ENCODE measurements at regions not wholly inside any gene's neighbourhood (a gene's known extent, or its start where the extent isn't known, plus 50 kb on each side); places are given as distances from the start of the nearest gene placed in this dataset.

GRCh38 chr4:152077582-152077981 lies 316.8 kb upstream of the GATB start:
- Mint-ChIP-seq H3K4me1 (peaks cover 18 to 31% (median 20%) of the 10 kb centered on the region in 3 donors), H3K27me3 (no peaks in the 10 kb centered on the region), H3K27ac (peak overlapping the region in 1 of 6 donors; percentile 72), H3K36me3 (peaks cover 0 to 18% of the 10 kb centered on the region in 2 donors), H3K4me3 (no peak overlapping the region), H3K9me3 (peaks cover 4 to 13% (median 10%) of the 10 kb centered on the region in 7 donors)
- ATAC-seq (ENCODE audit: low read depth in 2 of 2) (no peak), DNase-seq (no peak)

GRCh38 chr4:152075253-152075928 lies 314.6 kb upstream of the GATB start:
- no peak for ATAC-seq (ENCODE audit: low read depth in 2 of 2)
- H3K4me1 Mint-ChIP-seq = peaks cover 7 to 14% (median 10%) of the 10 kb centered on the region in 3 donors
- no peak overlapping the region for H3K4me3 Mint-ChIP-seq
- no peaks in the 10 kb centered on the region for H3K27me3 Mint-ChIP-seq
- DNase-seq = no peak
- H3K9me3 Mint-ChIP-seq = peaks cover 0 to 3% (median 0%) of the 10 kb centered on the region in 7 donors
- no peak overlapping the region for H3K27ac Mint-ChIP-seq
- H3K36me3 Mint-ChIP-seq = no peaks in the 10 kb centered on the region

- no peaks in the 10 kb centered on the region for H3K36me3 Mint-ChIP-seq
- ATAC-seq (ENCODE audit: low read depth in 2 of 2) = no peak
- peaks cover 0 to 6% (median 2%) of the 10 kb centered on the region in 3 donors for H3K4me1 Mint-ChIP-seq
- no peak overlapping the region for H3K27ac Mint-ChIP-seq
- no peak for DNase-seq
- H3K9me3 Mint-ChIP-seq = peaks cover 0 to 2% (median 0%) of the 10 kb centered on the region in 7 donors
- no peak overlapping the region for H3K4me3 Mint-ChIP-seq
- H3K27me3 Mint-ChIP-seq = no peaks in the 10 kb centered on the region
These were observed 313.8 kb upstream of the GATB start for GRCh38 chr4:152074573-152074972.

GRCh38 chr4:152074088-152074437 lies 313.3 kb upstream of the GATB start:
- no peak overlapping the region for H3K4me3 Mint-ChIP-seq
- no peaks in the 10 kb centered on the region for H3K27me3 Mint-ChIP-seq
- peaks cover 0 to 2% (median 0%) of the 10 kb centered on the region in 7 donors for H3K9me3 Mint-ChIP-seq
- DNase-seq (no peak), ATAC-seq (ENCODE audit: low read depth in 2 of 2) (no peak)
- no peaks in the 10 kb centered on the region for H3K36me3 Mint-ChIP-seq
- H3K27ac Mint-ChIP-seq = no peak overlapping the region
- peaks cover 0 to 6% (median 0%) of the 10 kb centered on the region in 3 donors for H3K4me1 Mint-ChIP-seq

- Mint-ChIP-seq H3K9me3 (peaks cover 0 to 2% (median 0%) of the 10 kb centered on the region in 7 donors), H3K27me3 (no peaks in the 10 kb centered on the region), H3K4me1 (peaks cover 0 to 6% (median 0%) of the 10 kb centered on the region in 3 donors), H3K27ac (no peak overlapping the region), H3K36me3 (no peaks in the 10 kb centered on the region), H3K4me3 (peak overlapping the region in 1 of 8 donors; percentile 3)
- DNase-seq = no peak
- no peak for ATAC-seq (ENCODE audit: low read depth in 2 of 2)
These were observed 312.7 kb upstream of the GATB start for GRCh38 chr4:152073351-152074087.

- no peak overlapping the region for H3K27ac Mint-ChIP-seq
- no peak for DNase-seq
- peaks cover 0 to 2% (median 0%) of the 10 kb centered on the region in 7 donors for H3K9me3 Mint-ChIP-seq
These were observed 312.1 kb upstream of the GATB start for GRCh38 chr4:152072906-152073305.

GRCh38 chr4:152072001-152072485 lies 311.2 kb upstream of the GATB start:
- H3K27me3 Mint-ChIP-seq = no peaks in the 10 kb centered on the region

More at GRCh38 chr4:152072906-152073305, 312.1 kb upstream of the GATB start:
- Mint-ChIP-seq H3K27me3 (no peaks in the 10 kb centered on the region), H3K4me3 (peak overlapping the region in 1 of 8 donors; percentile 27), H3K36me3 (no peaks in the 10 kb centered on the region), H3K4me1 (peaks cover 0 to 6% (median 0%) of the 10 kb centered on the region in 3 donors)
- no peak for ATAC-seq (ENCODE audit: low read depth in 2 of 2)

GRCh38 chr4:152070854-152071253 lies 310.0 kb upstream of the GATB start:
- no peak overlapping the region for H3K27ac Mint-ChIP-seq
- H3K27me3 Mint-ChIP-seq = peaks cover 0 to 5% (median 0%) of the 10 kb centered on the region in 3 donors
- H3K36me3 Mint-ChIP-seq = no peaks in the 10 kb centered on the region
- no peak overlapping the region for H3K4me3 Mint-ChIP-seq
- no peak for DNase-seq
- H3K9me3 Mint-ChIP-seq = peaks cover 0 to 4% (median 0%) of the 10 kb centered on the region in 7 donors
- no peaks in the 10 kb centered on the region for H3K4me1 Mint-ChIP-seq
- no peak for ATAC-seq (ENCODE audit: low read depth in 2 of 2)

More at GRCh38 chr4:152072001-152072485, 311.2 kb upstream of the GATB start:
- H3K4me3 Mint-ChIP-seq = no peak overlapping the region
- H3K4me1 Mint-ChIP-seq = no peaks in the 10 kb centered on the region
- peaks cover 0 to 2% (median 0%) of the 10 kb centered on the region in 7 donors for H3K9me3 Mint-ChIP-seq
- ATAC-seq (ENCODE audit: low read depth in 2 of 2) (no peak), DNase-seq (no peak)
- no peaks in the 10 kb centered on the region for H3K36me3 Mint-ChIP-seq
- no peak overlapping the region for H3K27ac Mint-ChIP-seq

GRCh38 chr4:152068866-152069265 lies 308.1 kb upstream of the GATB start:
- Mint-ChIP-seq H3K36me3 (no peaks in the 10 kb centered on the region), H3K4me1 (no peaks in the 10 kb centered on the region), H3K4me3 (no peak overlapping the region), H3K27ac (no peak overlapping the region), H3K9me3 (peaks cover 0 to 4% (median 0%) of the 10 kb centered on the region in 7 donors), H3K27me3 (peaks cover 0 to 9% (median 0%) of the 10 kb centered on the region in 3 donors)
- ATAC-seq (ENCODE audit: low read depth in 2 of 2) = no peak
- DNase-seq = no peak

- Mint-ChIP-seq H3K36me3 (no peaks in the 10 kb centered on the region), H3K9me3 (peaks cover 0 to 4% (median 0%) of the 10 kb centered on the region in 7 donors), H3K27ac (no peak overlapping the region), H3K27me3 (peaks cover 0 to 9% (median 0%) of the 10 kb centered on the region in 3 donors), H3K4me1 (no peaks in the 10 kb centered on the region), H3K4me3 (no peak overlapping the region)
- ATAC-seq (ENCODE audit: low read depth in 2 of 2) = no peak
- DNase-seq = no peak
These were observed 304.7 kb upstream of the GATB start for GRCh38 chr4:152065545-152065944.

GRCh38 chr4:152064753-152065152 lies 303.9 kb upstream of the GATB start:
- Mint-ChIP-seq H3K36me3 (no peaks in the 10 kb centered on the region), H3K27me3 (peaks cover 0 to 9% (median 0%) of the 10 kb centered on the region in 3 donors), H3K9me3 (peaks cover 0 to 4% (median 0%) of the 10 kb centered on the region in 7 donors), H3K4me1 (no peaks in the 10 kb centered on the region), H3K4me3 (no peak overlapping the region), H3K27ac (peak overlapping the region in 1 of 6 donors; percentile 13)
- DNase-seq = no peak
- ATAC-seq (ENCODE audit: low read depth in 2 of 2) = no peak

GRCh38 chr4:152064282-152064681 lies 303.5 kb upstream of the GATB start:
- Mint-ChIP-seq H3K27me3 (peaks cover 0 to 9% (median 0%) of the 10 kb centered on the region in 3 donors), H3K4me3 (no peak overlapping the region), H3K9me3 (peaks cover 0 to 4% (median 0%) of the 10 kb centered on the region in 7 donors), H3K27ac (peak overlapping the region in 1 of 6 donors; percentile 13), H3K4me1 (no peaks in the 10 kb centered on the region), H3K36me3 (no peaks in the 10 kb centered on the region)
- ATAC-seq (ENCODE audit: low read depth in 2 of 2) (no peak), DNase-seq (no peak)

- H3K4me1 Mint-ChIP-seq = no peaks in the 10 kb centered on the region
- H3K36me3 Mint-ChIP-seq = no peaks in the 10 kb centered on the region
- DNase-seq (no peak), ATAC-seq (ENCODE audit: low read depth in 2 of 2) (no peak)
- peaks cover 0 to 9% (median 0%) of the 10 kb centered on the region in 3 donors for H3K27me3 Mint-ChIP-seq
- H3K27ac Mint-ChIP-seq = no peak overlapping the region
- no peak overlapping the region for H3K4me3 Mint-ChIP-seq
- peaks cover 0 to 5% (median 0%) of the 10 kb centered on the region in 7 donors for H3K9me3 Mint-ChIP-seq
These were observed 302.9 kb upstream of the GATB start for GRCh38 chr4:152063621-152064240.
